ENCODE measurements at regions not wholly inside any gene's neighbourhood (a gene's known extent, or its start where the extent isn't known, plus 50 kb on each side); places are given as distances from the start of the nearest gene placed in this dataset.

DNA sequence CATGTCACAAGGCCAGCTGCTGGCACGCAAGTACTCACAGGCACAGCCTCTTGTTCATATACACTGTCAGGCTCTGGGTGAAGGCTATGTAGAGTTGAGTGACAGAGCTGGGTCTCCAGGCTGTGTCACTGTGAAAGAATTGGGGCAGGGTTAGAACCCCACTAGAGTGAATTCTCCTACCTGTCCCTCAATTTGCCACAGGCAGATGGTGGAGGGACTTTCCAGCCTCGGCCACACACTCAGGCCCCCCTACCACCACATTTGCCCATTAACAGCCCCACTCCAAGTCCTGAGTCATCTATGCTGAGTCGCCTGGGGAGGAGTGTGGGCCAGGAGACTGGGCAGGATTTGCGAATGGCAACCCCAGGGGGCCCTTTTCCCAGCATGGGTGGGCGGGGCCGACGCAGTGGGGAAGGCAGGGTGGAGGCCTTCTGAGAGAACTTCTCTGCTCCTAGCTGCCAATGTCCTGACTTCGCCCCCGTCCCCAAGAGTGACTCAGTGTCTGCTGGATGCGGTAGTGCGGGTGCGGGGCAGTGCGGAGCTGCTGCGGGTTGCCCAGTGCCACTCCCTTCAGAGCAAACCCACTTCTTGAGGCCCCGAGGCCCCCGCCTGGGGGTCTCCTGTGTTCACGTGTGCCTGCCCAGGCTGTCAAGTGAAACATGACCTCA is 50.3 kb upstream of the PSD2 start:
- Histone ChIP-seq H3K79me1 (ENCODE audit: insufficient read depth, low read depth, low read length, poor library complexity, severe bottlenecking) (no peaks in the 10 kb centered on the region), H3K9ac (ENCODE audit: extremely low read depth, insufficient read length, low read length) (no peak overlapping the region), H2BK5ac (ENCODE audit: insufficient read length, low read length) (no peak overlapping the region), H4K8ac (replicated peaks; ENCODE audit: insufficient read length, low read depth, low read length) (no peak overlapping the region), H3K79me2 (ENCODE audit: insufficient read depth, low read length) (no peaks in the 10 kb centered on the region), H2BK15ac (ENCODE audit: low read depth, low read length) (no peak overlapping the region), H3K56ac (ENCODE audit: insufficient read length, low read depth, low read length) (no peak overlapping the region), H3K4ac (ENCODE audit: low read depth, low read length) (no peak overlapping the region), H3K27me3 (ENCODE audit: insufficient read depth, low read length) (peaks cover 18% of the 10 kb centered on the region; the same call in 1 of the 2 replicates), H4K91ac (ENCODE audit: insufficient read length, low read depth, low read length) (no peak overlapping the region), H2AK5ac (ENCODE audit: insufficient read length, low read length) (no peak overlapping the region), H2BK120ac (ENCODE audit: low read depth, low read length, poor library complexity, severe bottlenecking) (no peak overlapping the region), H3K14ac (ENCODE audit: insufficient read depth, low read length) (no peak overlapping the region), H3K23ac (ENCODE audit: insufficient read length, low read depth, low read length) (no peak overlapping the region), H3K9me3 (ENCODE audit: control insufficient read depth, low read depth, low read length) (no peaks in the 10 kb centered on the region), H3K27ac (ENCODE audit: insufficient read length, low read depth, low read length) (no peak overlapping the region), H3K18ac (ENCODE audit: insufficient read length, low read depth, low read length) (no peak overlapping the region), H4K20me1 (ENCODE audit: control insufficient read depth, insufficient read depth, insufficient read length) (no peaks in the 10 kb centered on the region), H2BK12ac (ENCODE audit: insufficient read length, low read depth, low read length) (no peak overlapping the region), H3K23me2 (ENCODE audit: insufficient read length, low read depth, low read length, poor library complexity, severe bottlenecking) (peaks cover 27% of the 10 kb centered on the region), H2AFZ (ENCODE audit: low read length) (no peak overlapping the region), H2BK20ac (ENCODE audit: low read depth, low read length, poor library complexity, severe bottlenecking) (no peak overlapping the region), H3K4me2 (ENCODE audit: insufficient read depth, insufficient read length, low read length) (peak overlapping the region; percentile 68), H4K5ac (ENCODE audit: insufficient read length, low read depth, low read length) (no peak overlapping the region), H3T11ph (ENCODE audit: low read length) (no peak overlapping the region), H3K4me1 (ENCODE audit: insufficient read depth, low read length) (peaks cover 6% of the 10 kb centered on the region; the same call in 1 of the 2 replicates)
- H3K4me1 Mint-ChIP-seq = peaks cover 53 to 56% of the 10 kb centered on the region in 2 experiments
- no CpG with 5 or more reads among the region's 17 CpGs for WGBS (ENCODE audit: extremely low coverage, insufficient read length, low lambda C conversion rate)
- TF ChIP-seq, protein P1, sequence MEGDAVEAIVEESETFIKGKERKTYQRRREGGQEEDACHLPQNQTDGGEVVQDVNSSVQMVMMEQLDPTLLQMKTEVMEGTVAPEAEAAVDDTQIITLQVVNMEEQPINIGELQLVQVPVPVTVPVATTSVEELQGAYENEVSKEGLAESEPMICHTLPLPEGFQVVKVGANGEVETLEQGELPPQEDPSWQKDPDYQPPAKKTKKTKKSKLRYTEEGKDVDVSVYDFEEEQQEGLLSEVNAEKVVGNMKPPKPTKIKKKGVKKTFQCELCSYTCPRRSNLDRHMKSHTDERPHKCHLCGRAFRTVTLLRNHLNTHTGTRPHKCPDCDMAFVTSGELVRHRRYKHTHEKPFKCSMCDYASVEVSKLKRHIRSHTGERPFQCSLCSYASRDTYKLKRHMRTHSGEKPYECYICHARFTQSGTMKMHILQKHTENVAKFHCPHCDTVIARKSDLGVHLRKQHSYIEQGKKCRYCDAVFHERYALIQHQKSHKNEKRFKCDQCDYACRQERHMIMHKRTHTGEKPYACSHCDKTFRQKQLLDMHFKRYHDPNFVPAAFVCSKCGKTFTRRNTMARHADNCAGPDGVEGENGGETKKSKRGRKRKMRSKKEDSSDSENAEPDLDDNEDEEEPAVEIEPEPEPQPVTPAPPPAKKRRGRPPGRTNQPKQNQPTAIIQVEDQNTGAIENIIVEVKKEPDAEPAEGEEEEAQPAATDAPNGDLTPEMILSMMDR (conservative IDR thresholded peaks at IDR 0.05) = no peak
- no peaks in the 10 kb centered on the region; a peak in 1 of 7 replicates for H3K36me3 Mint-ChIP-seq (ENCODE audit: insufficient read depth in 1 of 3, low read depth in 3 of 3)
- H3K27ac Mint-ChIP-seq = no peak overlapping the region
- H3K27me3 Mint-ChIP-seq (ENCODE audit: low read depth) = peaks cover 73% of the 10 kb centered on the region
- peak; percentile 72 for DNase-seq
- H3K9me3 Mint-ChIP-seq = peaks cover 0 to 3% of the 10 kb centered on the region in 2 experiments; a peak in 2 of 5 replicates
- peak overlapping the region in 1 of 2 experiments; percentile 66; a peak in 2 of 5 replicates for H3K4me3 Mint-ChIP-seq
